Large intestine (tissue), 3 donors: ENCODE measurements at regions not wholly inside any gene's neighbourhood (a gene's known extent, or its start where the extent isn't known, plus 50 kb on each side); places are given as distances from the start of the nearest gene placed in this dataset.

ENCODE experiments used
- DNase-seq, 2 donors: peaks; one replicate each; pipeline versions ENCODE4 v3.0.0 to v3.0.0-alpha.2; 2013
- H3K27ac ChIP-seq: one replicate; pipeline ENCODE4 v1.5.1; 2013; ENCODE audit warnings: low read length
- H3K27me3 ChIP-seq: 2 replicates; pipeline ENCODE4 v1.6.1; 2013; ENCODE audit warnings: low read length; ENCODE audit not compliant: control insufficient read depth, insufficient read depth
- H3K36me3 ChIP-seq: 2 replicates; pipeline ENCODE4 v1.6.1; 2013; ENCODE audit warnings: low read length; ENCODE audit not compliant: control insufficient read depth, insufficient read depth
- H3K4me1 ChIP-seq: one replicate; pipeline ENCODE4 v1.6.1; 2013; ENCODE audit warnings: low read length; ENCODE audit not compliant: control insufficient read depth, insufficient read depth
- H3K4me3 ChIP-seq: one replicate; pipeline ENCODE4 v1.5.1; 2013; ENCODE audit warnings: low read length
- H3K9me3 ChIP-seq: one replicate; pipeline ENCODE4 v1.6.1; 2013; ENCODE audit warnings: mild to moderate bottlenecking, low read depth, low read length, moderate library complexity; ENCODE audit not compliant: control insufficient read depth
- WGBS: methylation state at CpG from one replicate; pipeline ENCODE4 v1.1.5; 2013; ENCODE audit warnings: low lambda C conversion rate; ENCODE audit not compliant: insufficient coverage; 5-methylcytosine and 5-hydroxymethylcytosine counted together

- Histone ChIP-seq H3K9me3 (no peaks in the 10 kb centered on the region), H3K27me3 (no peaks in the 10 kb centered on the region), H3K4me3 (no peak overlapping the region), H3K27ac (no peak overlapping the region), H3K36me3 (no peaks in the 10 kb centered on the region), H3K4me1 (no peaks in the 10 kb centered on the region)
- DNase-seq: no peak
Measured at GRCh38 chr10:89915968-89916367, 214.6 kb downstream of the KIF20B start.

- no CpG with 5 or more reads among the region's 1 CpG for WGBS
- H3K4me1 ChIP-seq: no peaks in the 10 kb centered on the region
- no peaks in the 10 kb centered on the region for H3K36me3 ChIP-seq
- no peaks in the 10 kb centered on the region for H3K9me3 ChIP-seq
- H3K27ac ChIP-seq: no peak overlapping the region
- DNase-seq: no peak
- H3K4me3 ChIP-seq: no peak overlapping the region
- no peaks in the 10 kb centered on the region for H3K27me3 ChIP-seq
Measured at GRCh38 chr10:89916468-89917215, 215.3 kb downstream of the KIF20B start.

DNA sequence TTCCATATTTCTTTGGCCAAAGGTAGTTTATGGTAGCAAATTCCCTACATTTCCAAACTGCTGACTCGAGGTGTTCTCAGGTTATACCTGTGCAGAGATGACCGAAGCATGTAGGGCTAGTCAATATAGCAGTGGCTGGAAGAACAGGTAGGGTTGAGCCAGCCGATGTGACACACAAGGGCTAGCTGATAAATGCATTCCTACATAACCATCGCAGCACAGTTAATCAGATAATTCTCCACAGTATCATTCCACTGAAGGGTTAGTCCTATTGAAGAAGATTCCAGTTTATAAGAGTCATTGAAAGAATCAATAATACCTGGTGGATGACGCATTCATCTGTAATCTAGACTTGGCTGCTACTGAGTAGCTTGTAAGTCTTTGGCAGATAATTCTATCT lies 220.0 kb downstream of the KIF20B start:
- Histone ChIP-seq H3K36me3 (no peaks in the 10 kb centered on the region), H3K4me1 (no peaks in the 10 kb centered on the region), H3K27me3 (no peaks in the 10 kb centered on the region), H3K27ac (no peak overlapping the region), H3K4me3 (no peak overlapping the region), H3K9me3 (no peaks in the 10 kb centered on the region)
- DNase-seq: no peak
- 83% methylated on average over 1 of the region's 5 CpGs for WGBS

DNA sequence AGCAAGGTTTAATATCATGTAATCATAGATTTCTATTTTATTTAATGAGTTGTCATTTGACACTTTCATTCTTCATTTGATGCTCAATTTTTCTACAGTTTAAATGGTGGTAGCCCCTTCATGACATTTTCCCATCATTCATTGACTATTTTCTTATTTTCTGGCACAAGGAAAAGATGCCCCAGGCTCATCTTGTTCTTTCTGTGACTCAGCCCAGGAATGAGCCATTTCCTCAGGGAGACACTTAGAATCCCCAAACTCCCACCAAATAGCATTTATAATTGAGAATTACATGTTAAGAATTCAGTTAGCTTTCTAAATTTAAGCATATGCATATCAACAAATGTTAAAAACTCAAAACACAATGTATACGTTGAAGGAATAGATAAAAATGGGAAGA lies 222.3 kb downstream of the KIF20B start:
- WGBS: 80% methylated on average over 1 of the region's 1 CpG
- no peaks in the 10 kb centered on the region for H3K9me3 ChIP-seq
- H3K27ac ChIP-seq: no peak overlapping the region
- no peaks in the 10 kb centered on the region for H3K4me1 ChIP-seq
- no peak for DNase-seq
- H3K4me3 ChIP-seq: no peak overlapping the region
- H3K27me3 ChIP-seq: no peaks in the 10 kb centered on the region
- no peaks in the 10 kb centered on the region for H3K36me3 ChIP-seq

- no CpG with 5 or more reads among the region's 1 CpG for WGBS
- no peak overlapping the region for H3K4me3 ChIP-seq
- no peaks in the 10 kb centered on the region for H3K36me3 ChIP-seq
- no peak overlapping the region for H3K27ac ChIP-seq
- DNase-seq: no peak
- H3K9me3 ChIP-seq: no peaks in the 10 kb centered on the region
- H3K4me1 ChIP-seq: no peaks in the 10 kb centered on the region
- no peaks in the 10 kb centered on the region for H3K27me3 ChIP-seq
Measured at GRCh38 chr10:89924261-89924660, 222.9 kb downstream of the KIF20B start.

- H3K27me3 ChIP-seq: no peaks in the 10 kb centered on the region
- H3K4me1 ChIP-seq: no peaks in the 10 kb centered on the region
- no peak for DNase-seq
- no CpG with 5 or more reads among the region's 2 CpGs for WGBS
- no peak overlapping the region for H3K27ac ChIP-seq
- no peak overlapping the region for H3K4me3 ChIP-seq
- no peaks in the 10 kb centered on the region for H3K9me3 ChIP-seq
- H3K36me3 ChIP-seq: no peaks in the 10 kb centered on the region
Measured at GRCh38 chr10:89926736-89927135, 225.3 kb downstream of the KIF20B start.

GRCh38 chr10:89929282-89930026 lies 228.1 kb downstream of the KIF20B start:
- no peak for DNase-seq
- Histone ChIP-seq H3K27me3 (no peaks in the 10 kb centered on the region), H3K36me3 (no peaks in the 10 kb centered on the region), H3K9me3 (no peaks in the 10 kb centered on the region), H3K4me1 (no peaks in the 10 kb centered on the region), H3K4me3 (no peak overlapping the region), H3K27ac (no peak overlapping the region)
- WGBS: 40% methylated on average over 1 of the region's 8 CpGs

DNA sequence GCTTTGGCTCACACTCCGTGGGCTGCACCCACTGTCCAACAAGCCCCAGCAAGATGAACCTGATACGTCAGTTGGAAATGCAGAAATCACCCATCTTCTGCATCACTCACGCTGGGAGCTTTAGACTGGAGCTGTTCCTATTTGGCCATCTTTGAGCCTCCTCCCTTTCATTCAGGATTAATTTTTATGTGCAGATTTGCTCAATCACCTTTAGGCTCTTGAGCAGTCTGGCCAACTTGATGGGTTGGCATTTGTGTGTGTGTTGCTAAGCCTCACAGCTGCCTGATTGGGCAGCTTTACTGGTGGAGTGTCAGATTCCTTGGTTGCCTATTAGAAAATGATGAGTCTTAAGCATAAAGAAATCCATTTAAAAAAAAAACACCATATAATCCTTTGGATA lies 236.1 kb downstream of the KIF20B start:
- no peaks in the 10 kb centered on the region for H3K4me1 ChIP-seq
- H3K9me3 ChIP-seq: no peaks in the 10 kb centered on the region
- no peak for DNase-seq
- H3K27me3 ChIP-seq: no peaks in the 10 kb centered on the region
- H3K36me3 ChIP-seq: no peaks in the 10 kb centered on the region
- WGBS: no CpG with 5 or more reads among the region's 3 CpGs
- no peak overlapping the region for H3K4me3 ChIP-seq
- H3K27ac ChIP-seq: no peak overlapping the region

DNA sequence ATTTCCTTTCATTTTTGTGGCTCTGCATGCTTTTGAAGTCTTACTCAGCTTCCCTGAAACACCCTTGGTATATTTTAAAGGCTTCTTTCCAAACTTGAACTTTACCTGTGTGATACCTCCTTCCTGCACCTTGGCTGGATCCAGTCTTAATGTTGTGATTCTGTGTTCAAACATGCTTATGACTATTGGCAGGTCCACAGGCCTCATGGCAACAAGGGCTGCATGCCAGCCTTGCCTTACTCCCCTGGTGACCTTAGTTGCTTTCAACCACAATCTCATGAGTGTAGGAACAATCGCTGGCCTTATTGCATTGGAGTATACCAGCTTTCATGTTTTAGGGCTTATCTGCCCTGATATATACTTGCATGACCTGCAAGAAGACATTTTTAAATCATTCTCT lies 238.7 kb downstream of the KIF20B start:
- no peak overlapping the region for H3K4me3 ChIP-seq
- H3K4me1 ChIP-seq: no peaks in the 10 kb centered on the region
- no peak overlapping the region for H3K27ac ChIP-seq
- H3K27me3 ChIP-seq: no peaks in the 10 kb centered on the region
- DNase-seq: no peak
- H3K9me3 ChIP-seq: no peaks in the 10 kb centered on the region
- no peaks in the 10 kb centered on the region for H3K36me3 ChIP-seq
- WGBS: no CpG with 5 or more reads among the region's 1 CpG

DNA sequence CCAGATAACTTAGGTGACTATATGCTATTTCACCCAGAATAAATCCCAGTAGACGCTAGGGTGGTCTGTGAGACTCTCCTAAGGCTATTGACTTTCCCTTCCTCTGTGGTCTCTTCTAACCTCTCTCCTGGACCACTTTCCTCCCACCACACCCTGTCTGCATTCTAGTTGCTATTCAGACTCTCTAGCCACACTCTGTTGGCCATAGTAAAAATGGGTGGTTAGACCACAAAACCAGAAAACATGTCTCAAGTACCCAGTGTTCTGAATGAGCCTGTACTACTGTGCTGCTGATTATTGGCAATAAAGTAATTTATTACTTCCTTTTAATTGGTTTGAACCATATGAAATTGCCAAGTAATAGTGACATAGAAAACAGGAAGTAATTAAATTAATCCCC lies 240.8 kb downstream of the KIF20B start:
- no peak overlapping the region for H3K27ac ChIP-seq
- no peaks in the 10 kb centered on the region for H3K36me3 ChIP-seq
- H3K27me3 ChIP-seq: no peaks in the 10 kb centered on the region
- H3K9me3 ChIP-seq: no peaks in the 10 kb centered on the region
- H3K4me3 ChIP-seq: no peak overlapping the region
- WGBS: no CpG with 5 or more reads among the region's 1 CpG
- DNase-seq: no peak
- no peaks in the 10 kb centered on the region for H3K4me1 ChIP-seq

- H3K27me3 ChIP-seq: no peaks in the 10 kb centered on the region
- WGBS: no CpG with 5 or more reads among the region's 1 CpG
Measured at GRCh38 chr10:89944138-89944537, 242.7 kb downstream of the KIF20B start.

More at GRCh38 chr10:89944138-89944537, 242.7 kb downstream of the KIF20B start:
- Histone ChIP-seq H3K9me3 (no peaks in the 10 kb centered on the region), H3K27ac (no peak overlapping the region), H3K4me1 (no peaks in the 10 kb centered on the region), H3K36me3 (no peaks in the 10 kb centered on the region), H3K4me3 (no peak overlapping the region)
- DNase-seq: no peak
